GM21529 (cell line): ENCODE measurements at regions not wholly inside any gene's neighbourhood (a gene's known extent, or its start where the extent isn't known, plus 50 kb on each side); places are given as distances from the start of the nearest gene placed in this dataset.

Experiments
- ATAC-seq: cut with Tn5 transposase; IDR thresholded peaks from one replicate; pipeline ENCODE4 v1.9.1; 2021; ENCODE audit not compliant: unreplicated experiment

- ATAC-seq, result no peak
Measured at GRCh38 chr14:22420598-22421186, 168.3 kb downstream of the DAD1 start.

- no peak for ATAC-seq
Measured at GRCh38 chr14:22419620-22420019, 169.4 kb downstream of the DAD1 start.

- no peak for ATAC-seq
Measured at GRCh38 chr14:22418631-22419030, 170.4 kb downstream of the DAD1 start.

DNA sequence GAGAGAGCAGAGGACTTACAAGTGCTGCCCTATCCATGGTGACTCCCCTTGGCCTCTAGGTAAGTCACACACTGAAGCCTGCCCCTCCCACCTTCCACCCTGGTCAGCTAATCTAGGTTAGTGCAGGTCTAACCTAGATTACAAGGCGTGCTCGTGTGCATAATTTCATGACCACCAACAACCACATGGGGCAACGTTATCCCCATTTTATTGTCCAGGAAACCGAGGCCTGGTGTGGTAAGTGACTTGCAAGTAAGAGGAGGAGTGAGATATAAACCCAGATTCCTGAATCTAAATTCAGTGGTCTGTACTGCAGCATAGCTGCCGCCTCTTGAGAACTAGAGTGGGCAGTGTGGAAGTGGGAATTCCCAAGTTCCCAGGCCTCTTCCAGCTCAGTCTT is 171.1 kb downstream of the DAD1 start:
- no peak for ATAC-seq

GRCh38 chr14:22416193-22416592 is 172.8 kb downstream of the DAD1 start:
- no peak for ATAC-seq

- ATAC-seq, result no peak
Measured at GRCh38 chr14:22415605-22415959, 173.4 kb downstream of the DAD1 start.

DNA sequence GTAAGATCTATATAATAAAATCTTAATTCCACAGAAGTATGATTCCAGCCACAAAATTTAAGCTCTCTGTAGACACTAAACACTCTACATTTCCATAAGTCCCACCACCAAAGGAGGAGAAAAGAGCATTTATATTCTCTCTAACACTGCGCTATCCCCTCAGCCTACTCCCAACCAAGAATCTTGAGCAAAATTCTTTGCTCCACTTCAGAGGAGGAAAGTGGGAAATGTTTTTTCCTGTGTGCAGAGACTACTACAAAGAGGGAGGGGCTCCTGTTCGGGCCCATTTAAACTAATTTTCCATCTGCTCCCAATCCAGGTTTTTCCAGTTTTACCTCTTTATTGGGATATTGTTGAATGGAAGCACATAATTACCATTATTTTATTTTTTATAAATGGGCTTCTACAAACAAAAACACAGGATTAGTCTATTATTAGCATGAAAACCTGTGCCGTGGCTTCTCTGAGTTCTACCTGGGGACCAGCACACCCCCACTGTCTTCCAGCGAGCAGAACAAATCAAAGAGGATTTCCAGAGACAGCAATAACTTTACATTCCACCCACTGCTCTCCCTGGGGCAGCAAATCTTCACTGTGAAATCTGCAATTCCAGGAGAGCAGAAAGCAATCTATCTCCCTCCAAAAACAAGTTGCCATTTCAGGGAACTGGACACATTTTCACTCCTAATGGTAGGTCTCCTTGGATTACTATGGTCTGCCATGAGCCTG is 174.0 kb downstream of the DAD1 start:
- no peak for ATAC-seq

GRCh38 chr14:22412926-22413411 is 176.1 kb downstream of the DAD1 start:
- no peak for ATAC-seq

DNA sequence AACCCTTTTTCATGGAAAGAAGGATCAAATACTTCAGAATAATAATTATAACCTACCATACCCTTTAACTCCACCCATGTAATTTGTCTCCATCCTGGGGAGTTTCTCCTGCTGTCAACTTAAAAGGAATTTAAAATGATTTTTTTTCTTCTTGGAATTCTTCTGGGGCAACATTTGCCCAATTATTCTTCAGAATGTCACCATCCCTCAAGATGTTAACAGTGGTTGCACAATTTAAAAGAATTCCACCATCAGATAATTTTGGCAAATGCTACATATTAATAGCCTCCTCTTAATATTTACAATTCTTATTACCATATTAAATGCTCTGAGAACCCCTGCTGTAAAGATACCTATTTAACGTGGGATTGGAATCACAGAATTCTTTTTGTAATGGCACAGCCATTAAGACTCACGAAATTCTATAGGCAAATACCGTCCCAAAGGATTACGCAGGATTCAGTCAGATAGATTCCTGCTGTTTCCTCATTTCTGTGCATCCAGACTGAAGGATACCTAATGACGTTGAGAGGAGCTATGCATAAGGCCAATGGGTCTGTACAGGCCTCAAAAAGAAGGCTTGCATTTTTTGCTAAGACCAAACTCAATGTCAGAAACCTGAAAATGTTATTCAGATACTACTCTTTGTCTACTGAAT is 177.5 kb downstream of the DAD1 start:
- ATAC-seq, result no peak

GRCh38 chr14:22410497-22410896 is 178.5 kb downstream of the DAD1 start:
- ATAC-seq, result no peak

DNA sequence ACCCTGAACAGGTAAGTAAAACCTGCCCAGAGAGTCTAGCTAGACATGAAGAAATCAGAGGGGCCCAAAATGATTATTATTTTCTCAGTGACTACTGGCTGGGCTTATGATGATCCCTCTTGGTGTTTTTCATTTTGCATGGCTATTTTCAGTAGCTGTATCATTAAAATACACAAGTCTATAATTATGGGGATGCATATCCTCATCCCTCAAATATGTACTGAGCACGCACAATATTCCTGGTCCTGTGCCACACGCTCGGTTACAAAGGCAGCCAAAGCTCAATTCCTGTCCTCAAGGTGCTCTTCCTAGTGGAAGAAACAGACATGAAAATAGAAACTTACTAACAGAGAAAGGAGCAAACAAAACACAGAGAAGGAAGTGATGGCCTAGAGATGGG is 180.0 kb downstream of the DAD1 start:
- no peak for ATAC-seq

DNA sequence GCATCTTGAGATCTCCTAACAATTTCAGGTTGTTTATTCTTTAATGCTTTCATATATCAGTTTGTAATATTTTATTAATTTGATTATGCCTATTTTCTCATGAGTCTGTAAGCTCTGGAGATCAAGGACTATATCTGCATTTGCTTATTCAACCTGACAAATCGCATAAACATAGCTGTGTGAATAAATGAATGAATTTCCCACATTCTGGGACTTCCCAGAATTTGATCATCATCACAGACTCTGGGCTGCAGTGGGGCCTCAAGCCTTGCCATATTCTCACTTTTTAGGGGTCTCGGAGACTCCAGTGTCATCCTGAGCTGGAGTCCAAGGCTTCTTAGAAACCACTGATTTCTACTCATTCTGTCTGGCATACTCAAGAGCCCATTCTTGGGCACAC is 180.5 kb downstream of the DAD1 start:
- no peak for ATAC-seq

GRCh38 chr14:22407033-22407432 is 182.0 kb downstream of the DAD1 start:
- ATAC-seq, result no peak

DNA sequence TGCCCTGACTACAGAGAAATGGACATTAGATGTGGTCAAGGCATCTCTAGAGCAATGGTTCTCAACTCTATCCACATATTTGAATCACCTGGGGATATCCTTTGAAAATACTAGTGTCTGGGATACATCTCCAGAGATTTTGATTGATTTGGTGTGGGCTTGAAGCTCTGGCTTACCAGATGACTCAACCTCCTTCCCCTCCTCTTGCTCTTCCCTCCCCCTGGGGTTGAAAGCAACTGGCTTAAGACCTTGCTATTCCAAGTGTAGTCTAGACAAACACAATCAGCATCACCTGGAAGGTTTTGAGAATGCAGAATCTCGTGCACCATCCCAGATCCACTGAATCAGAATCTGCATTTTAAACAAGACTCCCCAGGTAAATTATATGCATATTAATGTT is 183.8 kb downstream of the DAD1 start:
- no peak for ATAC-seq

DNA sequence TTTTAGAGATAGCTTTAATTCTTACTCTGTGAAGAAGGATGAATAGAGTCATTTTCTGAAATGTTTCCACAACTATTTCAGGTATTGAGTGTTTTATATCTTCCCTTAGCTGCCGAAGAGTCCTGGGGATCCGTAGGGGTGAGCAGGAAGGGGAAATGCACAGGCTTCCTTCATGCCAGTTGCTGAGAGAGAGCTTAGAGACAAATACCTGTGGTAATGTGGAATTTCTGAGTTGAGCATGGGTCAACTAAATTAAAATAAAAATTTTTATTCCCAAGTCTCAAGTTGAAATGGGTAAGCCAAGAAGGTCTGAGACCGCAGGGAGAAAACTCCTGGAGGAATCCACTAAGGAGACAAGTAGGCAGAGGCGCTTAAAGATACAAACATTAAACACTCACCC is 185.7 kb downstream of the DAD1 start:
- ATAC-seq, result no peak

DNA sequence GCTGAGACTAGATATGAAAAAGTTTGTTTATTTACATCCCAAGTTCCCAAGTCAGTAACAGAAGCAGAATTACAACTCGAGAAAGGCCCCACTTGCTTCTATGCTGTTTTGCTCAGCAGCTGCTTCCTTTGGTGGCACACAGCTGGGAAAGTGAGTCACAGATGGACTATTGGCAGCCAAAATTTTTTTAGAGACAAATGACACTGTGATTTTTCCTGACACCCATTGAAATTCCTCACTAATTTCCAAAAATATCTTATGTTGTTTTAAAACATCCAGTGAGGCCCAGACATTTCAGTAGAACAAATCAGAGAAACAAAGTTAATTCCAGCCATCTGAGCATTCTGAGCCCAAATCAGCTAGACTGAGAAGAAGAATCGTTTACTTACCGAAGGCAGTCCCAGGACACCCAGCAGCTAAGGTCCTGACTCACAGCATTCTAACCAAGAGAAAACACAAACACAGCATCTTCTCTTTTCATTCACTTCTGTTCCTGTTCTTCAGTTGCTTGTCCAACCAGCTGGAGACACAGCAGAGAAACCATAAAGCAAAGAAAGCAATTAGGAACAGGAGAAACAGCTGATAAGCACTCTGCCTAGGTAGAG is 188.3 kb downstream of the DAD1 start:
- ATAC-seq, result no peak

GRCh38 chr14:22399776-22400175 is 189.2 kb downstream of the DAD1 start:
- no peak for ATAC-seq

DNA sequence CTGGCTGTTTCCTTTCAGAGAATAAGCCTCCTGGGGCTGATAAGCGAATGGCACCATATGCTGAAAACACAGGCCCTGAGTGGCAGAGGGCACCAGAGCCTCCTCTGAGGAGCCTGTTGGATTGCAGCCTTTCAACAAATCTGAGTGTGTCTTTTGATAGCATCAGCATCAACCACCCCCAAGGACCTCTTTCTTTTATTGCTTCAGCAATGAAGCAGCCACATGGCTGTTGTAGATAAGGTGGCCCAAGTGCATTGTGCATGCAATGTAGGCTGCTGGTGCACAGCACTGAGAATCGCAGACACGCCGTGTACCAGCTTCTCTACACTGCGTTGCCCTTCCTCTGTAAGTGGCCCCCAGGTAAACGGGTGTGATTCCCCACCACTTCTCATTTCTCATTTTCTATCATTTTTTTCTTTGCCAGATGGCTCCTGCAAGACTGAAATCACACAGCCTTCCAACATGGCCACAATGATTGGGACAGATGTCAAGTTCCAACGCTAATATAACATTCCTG is 191.7 kb downstream of the DAD1 start:
- ATAC-seq, result no peak

DNA sequence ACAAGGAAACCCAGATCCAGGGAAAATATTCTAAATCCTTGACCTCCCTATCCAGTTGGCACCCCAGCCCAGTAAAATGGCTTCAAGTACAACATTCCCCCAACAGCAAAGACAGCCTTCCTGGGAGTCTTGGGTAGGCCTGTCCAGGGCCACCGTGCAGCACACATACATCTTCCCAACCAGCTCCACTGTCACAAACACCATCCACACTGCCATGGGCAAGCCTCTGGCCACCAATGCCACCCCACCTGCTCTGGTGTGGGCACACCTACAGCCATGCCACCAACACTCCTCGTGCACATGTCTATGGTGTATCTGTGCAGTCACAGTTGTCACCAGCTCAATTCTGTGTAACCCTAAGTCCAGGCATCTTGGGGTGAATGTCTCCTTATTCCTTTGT is 193.2 kb downstream of the DAD1 start:
- ATAC-seq, result no peak

DNA sequence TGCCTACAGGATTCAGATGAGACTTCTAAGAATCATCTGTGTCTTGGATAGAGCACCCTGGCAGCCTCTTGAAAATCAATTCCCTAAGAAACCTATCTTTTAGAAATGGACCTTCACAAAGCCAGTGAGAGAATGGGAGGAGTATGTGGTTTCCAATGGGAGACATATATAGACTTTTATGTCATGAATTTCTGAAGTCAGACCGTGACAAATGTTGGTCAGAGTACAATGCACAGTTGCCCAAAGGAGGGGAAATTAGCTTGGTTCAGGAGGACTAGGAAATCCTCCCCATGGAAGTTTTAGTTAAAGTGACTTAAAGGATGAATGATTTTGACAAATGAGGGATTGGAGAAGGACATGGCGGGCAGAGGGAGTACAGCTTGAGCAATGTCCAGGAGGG is 194.4 kb downstream of the DAD1 start:
- ATAC-seq, result no peak

DNA sequence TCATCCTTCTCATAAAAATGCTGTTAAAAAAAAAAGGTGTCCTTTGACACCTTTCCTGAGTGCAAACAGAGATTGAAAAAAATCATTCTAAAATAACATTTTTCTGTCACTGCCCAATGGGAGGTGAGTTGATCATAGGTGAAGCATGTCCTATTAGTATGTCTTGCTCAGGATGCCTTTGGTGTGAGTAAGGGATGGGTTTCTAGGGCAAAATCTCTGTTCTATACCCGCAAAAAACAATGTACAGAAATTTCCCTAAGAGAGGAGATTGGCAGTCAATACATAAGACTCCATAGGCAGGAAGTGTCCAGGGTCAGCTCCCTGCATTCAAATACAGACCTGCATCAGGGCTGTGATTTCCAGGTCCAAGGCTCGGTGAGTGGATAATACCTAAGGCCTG is 195.2 kb downstream of the DAD1 start:
- no peak for ATAC-seq
